ENCODE measurements at regions not wholly inside any gene's neighbourhood (a gene's known extent, or its start where the extent isn't known, plus 50 kb on each side); places are given as distances from the start of the nearest gene placed in this dataset.

DNA sequence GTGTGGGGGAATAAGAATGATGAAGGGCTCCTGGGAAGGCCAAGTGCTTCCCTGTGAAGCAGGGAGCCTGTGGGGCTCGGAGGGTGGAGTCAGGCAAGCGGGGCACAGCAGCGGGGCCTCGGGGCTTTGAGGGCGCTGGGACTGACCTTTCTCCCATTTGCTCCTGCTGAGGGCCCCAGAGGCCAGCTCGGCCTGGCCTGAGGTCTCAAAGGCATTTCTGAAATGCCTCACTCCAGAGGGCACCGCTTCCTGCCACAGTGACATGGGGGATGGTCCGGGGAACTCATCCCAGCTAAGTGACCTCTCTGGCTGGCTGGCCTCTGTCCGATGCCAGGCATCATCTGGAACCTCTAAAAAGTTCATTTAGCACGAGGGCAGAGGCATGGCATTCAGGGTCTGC, 98.8 kb upstream of the STX18 start:
- no peak for DNase-seq (ENCODE audit: low spot score)

DNA sequence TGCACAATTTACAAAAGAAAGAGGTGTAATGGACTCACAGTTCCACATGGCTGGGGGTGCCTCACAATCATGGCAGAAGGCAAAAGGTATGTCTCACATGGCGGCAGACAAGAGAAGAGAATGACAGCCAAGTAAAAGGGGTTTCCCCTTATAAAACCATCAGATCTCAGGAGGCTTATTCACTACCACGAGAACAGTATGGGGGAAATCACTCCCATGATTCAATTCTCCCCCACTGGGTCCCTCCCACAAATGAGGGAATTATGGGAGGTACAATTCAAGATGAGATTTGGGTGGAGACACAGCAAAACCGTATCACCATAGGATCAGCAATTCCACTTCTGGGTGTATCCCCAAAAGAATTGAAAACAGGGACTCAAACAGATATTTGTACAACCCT, 97.5 kb upstream of the STX18 start:
- no peak for DNase-seq (ENCODE audit: low spot score)

DNA sequence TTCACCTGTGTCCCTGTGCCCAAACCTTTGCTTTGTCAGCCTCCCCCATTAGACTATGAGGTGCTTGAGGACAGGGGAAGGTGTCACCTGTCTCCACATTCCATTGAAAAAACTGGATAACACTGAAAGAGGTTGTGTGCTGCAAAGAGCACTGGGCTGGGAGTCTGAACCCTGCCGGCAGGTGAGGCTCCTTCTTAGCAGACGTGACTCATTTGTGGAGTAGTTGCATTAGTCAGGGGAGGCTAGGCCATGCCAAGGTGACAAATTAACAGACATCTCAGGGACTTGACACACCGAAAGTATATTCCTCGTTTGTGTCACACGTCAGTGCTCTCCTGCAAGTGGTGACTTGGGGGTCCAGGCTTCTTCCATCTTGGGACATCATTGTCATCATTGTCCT, 95.9 kb upstream of the STX18 start:
- no peak for DNase-seq (ENCODE audit: low spot score)

DNA sequence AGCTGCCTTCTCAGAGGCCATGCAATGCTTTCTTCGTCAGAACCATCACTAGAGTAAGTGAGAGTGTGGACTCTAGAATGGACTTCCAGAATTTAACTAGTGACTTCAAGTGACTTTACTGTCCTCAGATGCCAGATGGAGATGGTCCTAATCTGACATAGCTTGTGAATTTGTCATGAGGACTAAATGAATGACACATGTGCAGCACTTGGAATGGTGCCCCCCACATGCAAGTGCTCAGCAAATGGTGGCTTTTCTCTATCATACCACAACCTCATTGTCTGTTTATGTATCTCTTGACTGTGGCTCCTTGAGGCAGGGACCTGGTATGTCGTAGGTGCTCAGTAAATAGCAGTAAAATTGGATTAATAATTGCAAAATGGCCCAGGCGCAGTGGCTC, 91.6 kb upstream of the STX18 start:
- DNase-seq (ENCODE audit: low spot score): no peak

DNA sequence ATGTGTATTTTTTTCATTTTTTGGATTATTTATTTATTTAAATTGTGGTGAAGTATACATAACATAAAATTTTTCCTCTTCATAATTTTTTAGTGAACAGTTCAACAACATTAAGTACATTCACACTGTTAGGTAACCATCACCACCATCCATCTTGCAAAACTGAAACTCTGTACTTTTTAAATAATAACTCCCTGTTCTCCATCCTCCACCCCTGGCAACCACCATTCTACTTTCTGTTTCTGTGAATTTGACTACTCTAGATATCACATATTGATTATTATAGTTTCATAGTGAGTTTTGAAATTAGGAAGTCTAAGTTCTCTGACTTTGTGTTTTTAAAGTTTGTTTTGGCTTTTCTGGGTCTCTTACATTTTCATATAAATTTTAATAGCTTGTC, 89.3 kb upstream of the STX18 start:
- DNase-seq (ENCODE audit: low spot score): no peak

DNA sequence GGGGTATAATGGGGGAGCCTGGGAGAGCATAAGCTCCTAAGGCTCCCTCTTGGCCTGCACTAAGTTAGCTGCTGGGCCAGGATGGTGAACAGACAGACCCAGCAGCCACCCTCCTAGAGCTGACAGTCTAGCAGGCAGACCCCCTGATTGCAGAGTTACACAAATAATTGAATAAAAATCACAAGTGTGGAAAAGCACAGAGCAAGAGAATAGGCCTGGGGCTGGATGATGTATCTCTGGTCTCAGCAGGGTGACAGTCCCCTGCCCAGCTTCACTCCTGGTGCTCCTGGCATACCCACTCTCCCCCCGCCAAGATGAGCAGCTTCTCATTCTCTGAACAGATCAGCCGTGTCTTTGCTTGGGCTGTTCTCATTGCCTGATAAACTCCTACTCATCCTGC, 86.1 kb upstream of the STX18 start:
- peak; percentile 12 for DNase-seq (ENCODE audit: low spot score)

DNA sequence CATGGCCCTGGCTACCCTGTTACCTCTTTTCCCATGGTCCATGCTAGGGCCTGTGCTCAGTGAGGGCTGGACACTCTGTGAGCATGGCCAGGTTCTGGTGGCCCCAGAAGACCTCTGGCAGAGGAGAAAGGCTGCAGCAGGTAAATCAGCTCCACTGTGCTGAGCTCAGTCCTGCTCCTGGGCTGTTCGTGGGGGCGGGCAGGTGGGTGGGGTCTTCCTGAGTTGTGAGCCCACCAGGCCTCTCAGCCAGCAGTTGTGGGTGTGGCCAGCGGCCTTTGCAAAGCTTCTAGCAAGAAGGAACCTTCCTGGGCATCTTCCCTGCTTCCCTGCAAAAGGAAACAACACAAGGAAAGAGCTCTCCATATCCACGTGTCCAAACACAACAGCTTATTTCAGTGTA, 85.3 kb upstream of the STX18 start:
- DNase-seq (ENCODE audit: low spot score): no peak

DNA sequence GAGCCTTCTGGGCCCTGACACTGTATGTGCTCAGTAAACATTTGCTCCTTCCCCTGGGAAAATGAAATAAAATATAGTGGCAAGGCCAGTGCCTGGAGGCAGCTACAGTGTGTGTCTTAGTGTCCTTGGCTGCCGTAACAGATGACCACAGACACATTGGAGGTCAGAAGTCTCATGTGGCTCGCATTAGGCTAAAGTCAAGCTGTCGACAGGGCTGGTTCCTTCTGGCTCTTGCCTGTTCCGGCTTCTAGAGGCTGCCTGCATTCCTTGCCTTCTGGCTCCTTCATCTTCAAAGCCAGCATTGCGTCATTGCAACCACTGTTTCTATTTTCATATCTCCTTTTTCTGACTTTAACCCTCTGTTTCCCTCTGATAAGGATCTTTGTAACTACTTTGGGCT, 83.6 kb upstream of the STX18 start:
- DNase-seq (ENCODE audit: low spot score): peak; percentile 10

DNA sequence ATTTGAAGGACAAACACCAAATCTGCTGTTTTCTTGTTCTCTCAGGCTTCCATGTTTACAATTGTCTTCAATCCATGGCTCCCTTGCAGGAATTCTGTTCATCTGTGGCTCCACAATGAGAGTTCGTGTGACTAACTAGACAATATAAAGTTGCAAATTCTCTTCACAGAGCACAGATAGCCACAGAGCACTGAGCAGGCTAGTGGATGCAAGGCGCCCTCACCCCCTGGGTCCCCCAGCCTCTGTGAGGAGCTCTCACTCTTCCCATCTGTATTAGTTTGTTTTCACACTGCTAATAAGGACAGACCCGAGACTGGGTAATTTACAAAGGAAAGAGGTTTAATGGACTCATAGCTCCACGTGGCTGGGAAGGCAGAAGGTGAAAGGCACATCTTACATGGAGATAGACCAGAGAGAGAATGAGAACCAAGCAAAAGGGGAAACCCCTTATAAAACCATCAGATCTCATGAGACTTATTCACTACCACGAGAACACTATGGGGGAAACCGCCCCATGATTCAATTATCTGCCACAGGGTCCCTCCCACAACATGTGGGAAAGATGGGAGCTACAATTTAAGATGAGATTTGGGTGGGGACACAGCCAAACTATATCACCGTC, 82.5 kb upstream of the STX18 start:
- no peak for DNase-seq (ENCODE audit: low spot score)

DNA sequence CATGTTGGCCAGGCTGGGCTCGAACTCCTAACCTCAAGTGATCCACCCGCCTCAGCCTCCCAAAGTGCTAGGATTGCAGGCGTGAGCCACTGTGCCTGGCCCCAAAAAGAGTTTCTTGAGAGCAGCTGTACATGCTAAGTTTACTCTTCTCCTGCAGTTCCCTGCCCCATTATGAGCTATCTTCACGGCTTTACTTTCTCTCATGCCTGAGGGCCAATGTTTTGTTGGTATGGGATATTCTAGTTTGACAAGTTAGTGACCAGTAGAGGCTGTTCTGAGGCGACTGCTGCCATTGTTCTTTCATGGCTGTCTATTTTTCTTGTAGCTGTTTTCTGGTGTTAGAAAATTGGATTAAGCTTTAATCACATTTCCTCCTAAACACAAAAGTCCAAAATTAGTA, 78.0 kb upstream of the STX18 start:
- no peak for DNase-seq (ENCODE audit: low spot score)

DNA sequence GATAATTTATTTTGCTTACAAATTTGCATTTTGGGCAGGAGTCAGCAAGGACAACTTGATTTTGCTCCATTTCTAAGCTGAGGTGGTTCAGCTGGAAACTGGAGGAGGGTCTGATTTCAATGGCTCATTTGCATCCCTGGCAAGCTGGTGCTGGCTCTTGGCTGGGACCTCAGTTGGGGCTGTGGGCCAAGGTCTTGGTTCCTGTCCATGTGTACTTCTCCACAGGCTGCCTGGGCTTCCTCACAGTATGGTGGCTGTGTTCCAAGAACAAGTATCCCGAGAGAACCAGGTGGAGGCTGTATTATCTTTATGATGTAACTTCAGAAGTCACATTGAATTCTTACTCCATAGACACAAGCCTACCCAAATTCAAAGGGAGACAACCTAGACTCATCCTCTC, 77.0 kb upstream of the STX18 start:
- DNase-seq (ENCODE audit: low spot score): no peak

DNA sequence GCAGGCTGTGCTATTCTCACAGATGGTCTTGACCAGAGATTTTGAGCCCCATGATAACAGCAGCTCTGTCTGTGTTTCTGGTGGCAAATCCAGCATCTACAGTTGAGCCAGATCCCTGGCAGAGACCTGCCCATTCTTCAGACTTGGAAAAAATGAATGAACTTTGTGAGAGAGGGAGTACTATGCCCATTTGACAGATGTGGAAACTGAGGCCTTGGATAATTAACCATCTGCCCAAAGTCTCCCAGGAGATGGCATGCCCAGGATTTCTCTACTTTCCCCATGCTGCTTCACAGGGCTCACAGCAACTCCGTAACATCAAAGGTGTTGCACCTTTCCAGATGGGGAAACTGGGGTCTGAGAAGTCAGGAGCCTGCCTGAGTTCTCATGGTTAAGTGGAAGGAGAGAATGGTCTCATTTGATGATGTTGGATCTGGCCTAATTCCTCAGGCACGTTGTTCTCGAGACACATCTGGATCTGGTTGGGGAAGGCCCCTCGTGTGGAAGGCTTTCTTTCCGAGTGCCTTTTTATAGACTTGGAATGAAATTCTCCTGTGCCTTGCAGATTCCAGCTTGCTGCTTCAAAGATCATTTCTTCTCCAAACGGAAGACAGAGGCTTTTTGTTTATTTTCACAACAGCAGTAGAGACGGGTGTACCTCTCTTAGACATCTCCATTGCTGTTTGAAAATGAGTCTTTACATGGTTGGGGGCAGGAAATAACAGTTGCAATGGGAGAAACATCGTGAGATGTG, 73.3 kb upstream of the STX18 start:
- no peak for DNase-seq (ENCODE audit: low spot score)

DNA sequence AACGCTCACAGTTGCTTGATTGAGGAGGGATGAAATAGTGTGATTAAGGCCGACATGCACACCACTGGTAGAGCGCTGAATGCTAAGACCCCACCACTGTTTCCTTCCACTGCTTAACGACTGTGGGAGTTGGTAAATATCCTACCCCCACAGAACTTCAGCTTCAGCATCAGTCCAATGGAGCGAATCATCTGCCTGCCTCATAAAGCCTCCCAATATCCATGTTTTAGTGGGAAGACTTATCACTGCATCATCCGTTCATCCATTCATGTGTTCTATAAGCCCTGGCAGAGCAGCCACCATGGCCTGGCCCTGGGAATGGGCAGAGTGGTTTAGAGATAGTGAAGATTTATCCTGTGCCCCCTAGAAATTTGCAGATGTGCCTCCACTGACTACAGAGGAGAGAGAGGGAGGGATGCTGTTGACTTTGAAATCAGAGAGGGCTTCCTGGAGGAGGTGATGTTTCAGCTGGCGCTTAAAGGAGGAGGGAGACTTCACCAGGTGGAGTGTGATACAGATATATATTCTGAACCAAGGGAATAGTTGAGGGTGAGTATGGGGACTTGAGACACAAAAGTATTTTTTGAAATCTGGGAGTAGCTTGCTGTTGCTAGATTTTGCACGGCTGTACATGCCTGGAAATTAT, 71.9 kb upstream of the STX18 start:
- no peak for DNase-seq (ENCODE audit: low spot score)

DNA sequence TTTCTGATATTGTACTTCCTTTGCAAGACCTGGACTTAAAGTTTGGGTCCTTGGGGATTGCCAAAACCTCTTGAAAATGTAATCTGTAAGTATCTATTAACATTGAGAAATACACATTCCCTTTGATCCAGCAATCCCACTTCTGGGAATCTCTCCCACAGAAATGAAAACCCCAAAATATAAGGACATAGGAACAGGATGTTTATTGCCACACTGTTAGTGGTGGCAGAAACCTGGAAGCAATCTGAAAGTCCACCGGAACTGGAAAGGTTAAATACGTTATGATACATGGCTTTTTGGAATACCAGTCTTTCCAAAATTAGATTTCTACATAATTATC, 71.2 kb upstream of the STX18 start:
- DNase-seq (ENCODE audit: low spot score): no peak

DNA sequence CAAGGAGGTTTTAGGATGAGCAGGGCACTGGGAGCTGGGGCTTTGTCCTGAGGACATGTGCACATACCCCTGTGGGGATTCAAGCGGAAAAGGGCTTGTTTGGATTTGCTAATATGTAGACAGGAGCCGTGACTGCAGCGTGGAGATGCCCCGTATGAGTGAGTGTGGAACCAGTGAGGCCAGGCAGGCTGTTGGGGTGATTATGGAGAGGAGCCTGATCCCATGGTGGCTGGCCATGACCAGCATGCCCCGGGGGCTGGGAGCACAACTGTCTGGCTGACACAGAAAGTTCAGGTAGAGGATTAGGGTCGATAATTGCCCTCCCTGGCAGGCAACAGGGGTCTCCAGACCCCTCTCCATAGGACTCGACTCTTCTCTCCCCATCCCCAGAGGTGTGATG, 68.8 kb upstream of the STX18 start:
- DNase-seq (ENCODE audit: low spot score): no peak

DNA sequence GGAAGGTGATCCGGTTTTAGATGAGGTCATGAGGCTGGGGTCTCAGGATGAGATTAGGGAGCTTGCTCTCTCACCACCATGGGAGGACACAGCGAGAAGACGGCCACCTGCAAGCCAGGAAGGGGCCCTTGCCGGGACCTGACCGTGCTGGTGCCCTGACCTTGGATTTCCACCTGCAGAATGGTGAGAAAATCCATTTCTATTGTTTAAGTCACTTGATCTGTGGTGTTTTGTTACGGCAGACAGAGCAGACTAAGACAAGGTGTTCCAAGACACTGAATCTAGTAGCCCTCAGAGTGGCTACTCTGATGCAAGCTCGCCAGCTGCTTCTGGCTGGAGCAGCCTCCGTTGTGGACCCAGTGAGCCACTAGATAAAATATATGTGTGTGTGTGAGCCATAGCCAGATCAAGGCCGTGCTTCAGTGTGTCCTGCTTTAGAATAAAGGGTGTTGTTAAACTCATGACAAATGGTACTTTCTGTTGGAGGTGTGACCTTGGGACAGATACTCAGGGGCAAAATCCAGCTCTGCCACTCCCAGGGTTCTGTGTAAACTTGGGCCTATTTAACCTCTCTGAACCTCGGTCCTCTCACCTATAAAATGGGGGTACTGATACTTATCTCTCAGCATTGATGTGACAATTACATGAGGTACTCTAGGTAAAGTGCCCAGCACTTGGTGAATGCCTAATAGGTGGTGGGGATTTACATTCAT, 67.9 kb upstream of the STX18 start:
- no peak for DNase-seq (ENCODE audit: low spot score)

DNA sequence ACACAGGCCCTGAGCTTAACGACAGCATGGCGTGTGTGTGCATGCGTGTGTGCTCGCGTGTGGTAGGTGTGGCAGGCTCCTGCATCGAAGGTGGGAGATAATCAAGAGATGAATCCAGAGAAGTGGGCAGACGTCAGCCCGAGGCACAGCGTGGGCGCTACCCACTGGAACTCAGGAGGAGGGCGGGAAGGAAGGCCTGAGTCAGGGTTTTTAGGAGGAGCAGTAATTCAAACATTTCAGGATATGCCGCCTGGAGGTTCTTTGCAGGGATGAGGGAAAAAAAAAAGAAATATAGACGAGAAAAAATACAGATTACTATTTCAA, 66.3 kb upstream of the STX18 start:
- DNase-seq (ENCODE audit: low spot score): no peak

DNA sequence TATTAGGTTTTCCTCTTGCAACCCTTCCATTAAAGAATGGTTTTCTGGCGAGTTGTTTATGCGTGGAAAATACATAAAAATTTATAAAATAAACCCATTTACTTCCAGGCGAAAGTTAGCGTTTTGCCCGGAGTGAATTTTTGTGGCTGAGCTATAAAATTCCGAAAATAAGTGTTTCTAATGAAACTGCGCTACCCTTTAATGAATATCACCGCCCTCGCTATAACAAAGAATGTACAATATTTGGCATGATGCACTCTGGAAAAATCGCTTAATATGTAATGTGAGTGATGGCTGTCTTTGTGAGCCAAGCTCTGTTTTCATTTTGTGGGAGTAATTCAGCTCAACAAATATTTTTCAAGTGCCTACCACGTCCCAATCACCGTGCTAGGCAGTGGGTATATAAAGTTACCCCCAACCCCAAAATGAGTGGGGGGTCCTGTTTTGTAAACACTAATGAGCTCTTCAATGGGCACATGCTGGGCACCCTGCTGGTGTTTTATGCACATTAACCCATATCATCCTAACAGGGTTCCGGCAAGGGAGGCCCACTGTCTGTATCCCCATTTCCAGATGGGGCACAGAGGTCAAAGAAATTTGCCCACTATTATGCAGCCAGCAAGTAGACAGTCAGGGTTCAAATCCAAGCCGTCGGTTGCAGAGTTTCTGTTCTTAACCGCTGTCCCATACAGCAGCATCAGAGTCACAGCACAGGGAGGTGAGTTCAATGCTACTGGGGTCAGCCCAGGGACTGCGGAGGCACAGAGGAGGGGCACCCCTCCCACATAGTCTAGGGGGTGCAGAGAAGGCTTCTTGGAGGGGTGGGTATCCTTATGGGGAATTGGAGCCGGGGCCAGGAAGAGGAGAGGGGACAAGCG, 65.7 kb upstream of the STX18 start:
- DNase-seq (ENCODE audit: low spot score): no peak

DNA sequence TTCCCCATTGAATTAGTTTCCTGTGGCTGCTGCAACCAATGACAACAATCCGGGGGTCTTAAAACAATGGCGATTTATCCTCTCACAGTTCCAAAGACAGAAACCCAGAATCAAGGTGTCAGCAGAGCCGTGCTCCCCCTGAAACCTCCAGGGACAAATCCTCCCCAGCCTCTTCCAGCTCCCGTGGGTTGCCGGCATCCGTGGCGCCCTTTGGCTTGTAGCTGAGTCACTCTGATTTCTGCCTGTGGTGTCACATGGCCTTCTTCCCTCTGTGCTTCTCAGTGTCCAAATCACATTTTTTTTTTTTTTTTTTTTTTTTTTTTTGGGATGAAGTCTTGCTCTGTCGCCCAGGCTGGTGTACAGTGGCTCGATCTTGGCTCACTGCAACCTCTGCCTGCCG, 64.5 kb upstream of the STX18 start:
- DNase-seq (ENCODE audit: low spot score): no peak

DNA sequence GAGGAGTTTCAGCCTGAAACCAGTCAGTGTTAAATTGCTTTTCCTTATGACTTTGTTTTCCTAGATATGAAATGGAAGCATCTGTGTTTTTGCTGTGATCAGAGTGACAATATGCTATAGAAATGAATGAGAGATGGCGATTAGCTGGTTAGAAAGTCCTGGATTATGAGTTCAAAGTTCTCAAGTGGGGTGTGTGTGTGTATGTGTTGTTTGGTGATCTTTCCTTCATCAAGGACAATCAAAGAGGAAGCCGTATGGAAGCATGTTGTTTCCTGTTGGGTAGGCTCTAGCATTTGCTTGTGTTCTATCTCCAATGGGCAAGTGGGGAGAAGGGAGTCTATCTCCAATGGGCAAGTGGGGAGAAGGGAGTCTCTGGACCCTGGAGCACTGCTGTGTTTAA, 64.0 kb upstream of the STX18 start:
- no peak for DNase-seq (ENCODE audit: low spot score)

DNA sequence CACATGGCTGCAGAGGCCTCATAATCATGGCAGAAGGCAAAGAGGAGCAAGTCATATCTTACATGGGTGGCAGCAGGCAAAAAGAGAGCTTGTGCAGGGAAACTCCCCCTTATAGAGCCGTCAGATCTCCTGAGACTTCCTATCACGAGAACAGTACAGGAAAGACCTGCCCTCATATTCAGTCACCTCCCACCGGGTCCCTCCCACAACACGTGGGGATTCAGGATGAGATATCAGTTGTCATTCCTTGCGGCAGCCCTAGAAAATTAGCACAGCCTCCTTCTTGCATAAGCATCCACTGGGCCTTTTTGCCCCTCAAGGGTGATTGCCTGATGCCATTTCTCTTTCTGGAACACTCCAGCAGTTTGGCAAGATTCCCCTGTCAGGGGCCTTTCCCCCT, 61.7 kb upstream of the STX18 start:
- DNase-seq (ENCODE audit: low spot score): no peak

DNA sequence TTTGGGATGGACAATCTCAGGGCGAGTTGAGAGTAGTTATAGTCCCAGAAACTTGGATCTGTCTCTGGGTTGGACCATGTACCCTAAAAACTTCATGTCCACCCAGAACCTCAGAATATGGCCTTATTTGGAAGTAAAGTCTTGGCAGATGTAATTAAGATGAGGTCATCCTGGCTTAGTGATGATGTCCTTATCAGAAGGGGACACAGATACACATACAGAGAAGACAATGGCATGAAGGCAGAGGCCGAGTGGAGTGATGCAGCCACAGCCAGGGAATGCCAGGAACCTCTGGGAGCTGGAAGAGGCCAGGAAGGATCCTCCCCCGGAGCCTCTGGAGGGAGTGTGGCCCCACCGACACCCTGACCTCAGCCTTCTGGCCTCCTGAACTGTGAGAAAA, 61.2 kb upstream of the STX18 start:
- no peak for DNase-seq (ENCODE audit: low spot score)
